MM.1S (cell line): ENCODE measurements at regions not wholly inside any gene's neighbourhood (a gene's known extent, or its start where the extent isn't known, plus 50 kb on each side); places are given as distances from the start of the nearest gene placed in this dataset.
"Not testable (repeated sequence)": the region's sequence is repeated elsewhere in the genome, so short reads cannot be mapped to it uniquely, and the experiment has no call there.

Source experiments
- DNase-seq: peaks from one replicate; pipeline ENCODE4 v3.0.0-alpha.2; 2015
- H2AFZ ChIP-seq: fragments of 300-600 bp; sonication (generic); 2 replicates; pipeline ENCODE4 v1.6.0; 2016; ENCODE audit warnings: antibody characterized with exemption, low read length
- H3F3A ChIP-seq: fragments of 300-600 bp; sonication (generic); 2 replicates; pipeline ENCODE4 v1.6.1; 2016; ENCODE audit warnings: mild to moderate bottlenecking, antibody characterized with exemption, low read length, moderate library complexity, mixed read lengths; ENCODE audit not compliant: insufficient read depth
- H3K27ac ChIP-seq: fragments of 300-600 bp; sonication (generic); 2 replicates; pipeline ENCODE4 v1.5.1; 2016; ENCODE audit warnings: mild to moderate bottlenecking, low read length
- H3K27me3 ChIP-seq: fragments of 300-600 bp; sonication (generic); replicated peaks from 2 replicates; pipeline ENCODE4 v1.6.0; 2016; ENCODE audit warnings: low read length; ENCODE audit not compliant: insufficient read depth
- H3K36me3 ChIP-seq: fragments of 300-600 bp; sonication (generic); replicated peaks from 2 replicates; pipeline ENCODE4 v1.6.1; 2016; ENCODE audit warnings: mild to moderate bottlenecking, low read length, mixed read lengths; ENCODE audit not compliant: insufficient read depth
- H3K4me1 ChIP-seq: fragments of 300-600 bp; sonication (generic); 2 replicates; pipeline ENCODE4 v1.6.1; 2016; ENCODE audit warnings: low read length, mixed read lengths
- H3K4me2 ChIP-seq: fragments of 300-600 bp; sonication (generic); 2 replicates; pipeline ENCODE4 v1.6.0; 2016; ENCODE audit warnings: low read depth, low read length
- H3K4me3 ChIP-seq: fragments of 300-600 bp; sonication (generic); 2 replicates; pipeline ENCODE4 v1.5.1; 2016; ENCODE audit warnings: low read length, mixed read lengths
- H3K79me2 ChIP-seq: fragments of 300-600 bp; sonication (generic); 2 replicates; pipeline ENCODE4 v1.6.1; 2016; ENCODE audit warnings: mixed run types, low read length, mixed read lengths
- H3K9ac ChIP-seq: fragments of 300-600 bp; sonication (generic); 2 replicates; pipeline ENCODE4 v1.6.1; 2016; ENCODE audit warnings: low read length, mixed read lengths
- H3K9me2 ChIP-seq: fragments of 300-600 bp; sonication (generic); replicated peaks from 2 replicates; pipeline ENCODE4 v1.6.1; 2016; ENCODE audit warnings: mild to moderate bottlenecking, low read length, mixed read lengths; ENCODE audit not compliant: insufficient read depth
- H3K9me3 ChIP-seq: fragments of 300-600 bp; sonication (generic); replicated peaks from 2 replicates; pipeline ENCODE4 v1.6.1; 2016; ENCODE audit warnings: mild to moderate bottlenecking, low read length, mixed read lengths; ENCODE audit not compliant: insufficient read depth
- H4K20me1 ChIP-seq: fragments of 300-600 bp; sonication (generic); 2 replicates; pipeline ENCODE4 v1.6.1; 2016; ENCODE audit warnings: mild to moderate bottlenecking, low read length, moderate library complexity, mixed read lengths; ENCODE audit not compliant: insufficient read depth
- EZH2 ChIP-seq: fragments of 300-600 bp; sonication (generic); optimal IDR thresholded peaks from 2 replicates; pipeline ENCODE3; 2017; ENCODE audit warnings: low read depth, mild to moderate bottlenecking, antibody characterized with exemption, low read length, mixed read lengths
- EZH2phosphoT487 ChIP-seq: fragments of 300-600 bp; sonication (generic); IDR thresholded peaks from 2 replicates; pipeline ENCODE4 v1.6.1; 2018; ENCODE audit warnings: antibody characterized with exemption, low read length
- TF ChIP-seq, protein P1 (sequence below): fragments of 300-600 bp; sonication (generic); IDR thresholded peaks from 2 replicates; pipeline ENCODE4 v1.5.1; 2016; ENCODE audit warnings: antibody characterized with exemption, low read length, mixed read lengths

DNA sequence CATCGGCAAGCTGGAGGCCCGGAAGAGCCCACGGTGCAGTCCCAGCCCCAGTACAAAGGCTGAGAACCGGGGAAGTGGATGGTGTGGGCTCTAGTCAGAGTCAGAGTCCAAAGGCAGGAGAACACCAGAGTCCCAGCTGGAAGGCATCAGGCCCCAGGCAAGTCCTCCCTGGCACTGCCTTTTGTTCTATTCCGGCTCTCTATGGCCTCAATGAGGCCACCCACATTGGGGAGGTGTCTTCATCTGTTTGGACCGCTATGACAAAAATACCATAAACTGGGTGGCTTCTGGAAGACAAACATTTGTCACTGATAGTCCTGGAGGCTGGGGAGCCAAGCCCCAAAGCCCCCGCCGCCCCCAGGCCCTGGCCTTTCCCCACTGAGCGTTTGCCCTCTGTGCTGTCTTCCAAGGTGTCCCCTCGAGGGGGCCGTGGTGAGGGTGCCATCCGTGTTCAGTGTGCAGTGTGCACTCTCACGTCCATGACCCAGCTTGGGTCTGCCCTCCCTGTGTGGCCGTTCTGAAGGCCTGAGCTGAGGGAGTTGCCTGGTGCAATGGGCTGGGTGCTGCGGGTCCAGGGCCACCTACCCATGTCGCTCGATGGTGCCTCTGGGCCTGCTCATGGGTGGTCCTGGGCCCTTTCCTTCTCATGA is 99.1 kb upstream of the PPP1R26 start:
- DNase-seq = no peak
- H3K4me3 ChIP-seq = no peak overlapping the region
- H3K36me3 ChIP-seq = no peaks in the 10 kb centered on the region
- H3K9ac ChIP-seq = no peak overlapping the region
- H3K4me1 ChIP-seq = no peaks in the 10 kb centered on the region
- H2AFZ ChIP-seq = no peak overlapping the region
- no peaks in the 10 kb centered on the region for H3K9me3 ChIP-seq
- no peak for TF ChIP-seq EZH2phosphoT487
- no peak for TF ChIP-seq EZH2
- TF ChIP-seq, protein P1, sequence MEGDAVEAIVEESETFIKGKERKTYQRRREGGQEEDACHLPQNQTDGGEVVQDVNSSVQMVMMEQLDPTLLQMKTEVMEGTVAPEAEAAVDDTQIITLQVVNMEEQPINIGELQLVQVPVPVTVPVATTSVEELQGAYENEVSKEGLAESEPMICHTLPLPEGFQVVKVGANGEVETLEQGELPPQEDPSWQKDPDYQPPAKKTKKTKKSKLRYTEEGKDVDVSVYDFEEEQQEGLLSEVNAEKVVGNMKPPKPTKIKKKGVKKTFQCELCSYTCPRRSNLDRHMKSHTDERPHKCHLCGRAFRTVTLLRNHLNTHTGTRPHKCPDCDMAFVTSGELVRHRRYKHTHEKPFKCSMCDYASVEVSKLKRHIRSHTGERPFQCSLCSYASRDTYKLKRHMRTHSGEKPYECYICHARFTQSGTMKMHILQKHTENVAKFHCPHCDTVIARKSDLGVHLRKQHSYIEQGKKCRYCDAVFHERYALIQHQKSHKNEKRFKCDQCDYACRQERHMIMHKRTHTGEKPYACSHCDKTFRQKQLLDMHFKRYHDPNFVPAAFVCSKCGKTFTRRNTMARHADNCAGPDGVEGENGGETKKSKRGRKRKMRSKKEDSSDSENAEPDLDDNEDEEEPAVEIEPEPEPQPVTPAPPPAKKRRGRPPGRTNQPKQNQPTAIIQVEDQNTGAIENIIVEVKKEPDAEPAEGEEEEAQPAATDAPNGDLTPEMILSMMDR = no peak
- H4K20me1 ChIP-seq = no peaks in the 10 kb centered on the region
- H3K4me2 ChIP-seq = no peak overlapping the region
- H3K27me3 ChIP-seq = peaks cover 88% of the 10 kb centered on the region
- no peaks in the 10 kb centered on the region for H3K79me2 ChIP-seq
- no peaks in the 10 kb centered on the region for H3K9me2 ChIP-seq
- H3F3A ChIP-seq = no peaks in the 10 kb centered on the region
- H3K27ac ChIP-seq = no peak overlapping the region

DNA sequence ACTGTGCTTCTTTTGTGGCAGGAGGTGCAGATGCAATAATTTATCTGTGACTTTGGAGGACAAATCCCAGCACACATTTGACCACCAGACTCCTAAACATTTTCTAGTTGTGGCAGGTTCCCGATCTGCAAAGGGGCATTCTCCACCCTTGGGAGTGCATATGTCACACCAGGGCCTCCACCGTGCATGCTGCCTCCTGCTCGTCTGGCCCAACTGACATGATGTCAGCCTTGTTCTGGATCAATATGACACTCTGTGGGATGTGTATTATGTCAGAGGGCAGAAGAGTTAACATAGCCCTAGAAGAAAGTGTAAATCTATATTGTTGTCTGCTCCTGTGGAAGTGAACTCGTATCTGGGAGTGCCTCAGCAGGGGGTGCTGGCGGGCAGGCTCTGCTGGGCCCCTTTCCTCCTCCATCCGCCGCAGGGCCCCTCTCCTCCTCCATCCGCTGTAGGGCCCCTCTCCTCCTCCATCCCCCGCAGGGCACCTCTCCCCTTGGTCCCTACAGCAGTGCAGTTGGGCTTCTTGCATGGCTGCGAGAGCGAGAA is 97.7 kb upstream of the PPP1R26 start:
- H3K4me3 ChIP-seq = no peak overlapping the region
- H3F3A ChIP-seq = no peaks in the 10 kb centered on the region
- no peaks in the 10 kb centered on the region for H3K36me3 ChIP-seq
- no peak overlapping the region for H3K9ac ChIP-seq
- no peaks in the 10 kb centered on the region for H4K20me1 ChIP-seq
- H3K79me2 ChIP-seq = no peaks in the 10 kb centered on the region
- H3K9me3 ChIP-seq = no peaks in the 10 kb centered on the region
- TF ChIP-seq EZH2phosphoT487 = no peak
- TF ChIP-seq EZH2 = no peak
- TF ChIP-seq, protein P1 = no peak
- no peak for DNase-seq
- H3K9me2 ChIP-seq = no peaks in the 10 kb centered on the region
- H3K4me2 ChIP-seq = no peak overlapping the region
- H3K27me3 ChIP-seq = peaks cover 86% of the 10 kb centered on the region
- no peaks in the 10 kb centered on the region for H3K4me1 ChIP-seq
- H3K27ac ChIP-seq = no peak overlapping the region
- H2AFZ ChIP-seq = no peak overlapping the region

DNA sequence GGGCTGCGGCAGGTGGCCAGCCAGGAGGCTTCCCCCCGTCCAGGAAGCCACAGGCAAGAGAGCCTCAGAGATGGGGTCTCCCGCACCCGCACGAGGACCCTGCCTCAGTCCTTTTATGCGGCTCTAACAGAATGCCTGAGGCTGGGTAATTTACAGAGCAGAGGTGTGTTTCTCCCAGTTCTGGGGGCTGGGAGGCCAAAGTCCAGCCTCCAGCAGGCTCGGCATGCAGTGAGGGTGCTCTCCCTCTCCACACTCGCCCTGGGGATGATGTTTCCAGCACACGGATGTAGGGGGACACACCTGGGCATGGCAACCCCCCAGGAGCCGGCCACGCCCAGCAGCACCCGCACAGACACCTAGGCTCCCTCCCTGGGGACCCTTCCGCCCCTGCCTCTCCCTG is 95.4 kb upstream of the PPP1R26 start:
- no peak overlapping the region for H3K4me2 ChIP-seq
- no peak overlapping the region for H2AFZ ChIP-seq
- no peaks in the 10 kb centered on the region for H3K4me1 ChIP-seq
- no peaks in the 10 kb centered on the region for H4K20me1 ChIP-seq
- no peaks in the 10 kb centered on the region for H3K36me3 ChIP-seq
- H3K27ac ChIP-seq = no peak overlapping the region
- no peak for DNase-seq
- H3K9me3 ChIP-seq = no peaks in the 10 kb centered on the region
- no peaks in the 10 kb centered on the region for H3F3A ChIP-seq
- H3K9me2 ChIP-seq = no peaks in the 10 kb centered on the region
- peaks cover 84% of the 10 kb centered on the region for H3K27me3 ChIP-seq
- TF ChIP-seq EZH2phosphoT487 (no peak), EZH2 (no peak)
- TF ChIP-seq, protein P1 = no peak
- no peak overlapping the region for H3K9ac ChIP-seq
- H3K79me2 ChIP-seq = no peaks in the 10 kb centered on the region
- no peak overlapping the region for H3K4me3 ChIP-seq

DNA sequence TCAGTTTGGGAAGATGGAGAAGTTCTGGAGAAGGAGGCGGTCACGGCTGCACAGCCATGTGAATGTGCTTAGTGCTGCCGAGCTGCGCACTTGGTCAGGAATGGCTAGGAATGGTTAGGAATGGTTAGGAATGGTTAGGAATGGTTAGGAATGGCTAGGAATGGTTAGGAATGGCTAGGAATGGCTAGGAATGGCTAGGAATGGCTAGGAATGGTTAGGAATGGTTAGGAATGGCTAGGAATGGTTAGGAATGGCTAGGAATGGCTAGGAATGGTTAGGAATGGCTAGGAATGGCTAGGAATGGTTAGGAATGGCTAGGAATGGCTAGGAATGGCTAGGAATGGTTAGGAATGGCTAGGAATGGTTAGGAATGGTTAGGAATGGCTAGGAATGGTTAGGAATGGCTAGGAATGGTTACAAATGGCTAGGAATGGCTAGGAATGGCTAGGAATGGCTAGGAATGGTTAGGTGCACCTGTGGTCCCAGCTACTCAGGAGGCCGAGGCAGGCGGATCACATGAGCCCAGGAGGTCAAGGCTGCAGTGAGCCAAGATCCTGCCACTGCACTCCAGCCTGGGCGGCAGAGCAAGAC is 94.7 kb upstream of the PPP1R26 start:
- peaks cover 84% of the 10 kb centered on the region for H3K27me3 ChIP-seq
- H2AFZ ChIP-seq, H4K20me1 ChIP-seq, H3K27ac ChIP-seq, H3K4me3 ChIP-seq, H3K79me2 ChIP-seq, H3K36me3 ChIP-seq, H3F3A ChIP-seq, H3K9me3 ChIP-seq, H3K4me1 ChIP-seq, H3K9me2 ChIP-seq, H3K9ac ChIP-seq, DNase-seq, H3K4me2 ChIP-seq: not testable (repeated sequence)
